ENCODE measurements at regions not wholly inside any gene's neighbourhood (a gene's known extent, or its start where the extent isn't known, plus 50 kb on each side); places are given as distances from the start of the nearest gene placed in this dataset.

- no peak for TF ChIP-seq CTCF (IDR thresholded peaks at IDR 0.05; ENCODE audit: low read depth, low read length)
- H3K27ac ChIP-seq (ENCODE audit: low read depth, low read length), result no peak overlapping the region
- POLR2A ChIA-PET, result no interaction called here
Observed at GRCh38 chr11:79617561-79617960, 176.7 kb upstream of the TENM4 start.

GRCh38 chr11:79616392-79616851 is 175.6 kb upstream of the TENM4 start:
- H3K9me3 ChIP-seq (ENCODE audit: control insufficient read depth, insufficient read depth, low read length), result no peaks in the 10 kb centered on the region
- TF ChIP-seq CTCF (IDR thresholded peaks at IDR 0.05; ENCODE audit: low read depth, low read length), result no peak
- H3K27ac ChIP-seq (ENCODE audit: low read depth, low read length), result no peak overlapping the region
- no peak overlapping the region for H3K4me3 ChIP-seq (ENCODE audit: low read depth, low read length)
- DNase-seq (ENCODE audit: low read depth, low spot score), result no peak
- ChIA-PET POLR2A (no interaction called here), CTCF (no interaction called here)
- peaks cover 2% of the 10 kb centered on the region for H3K27me3 ChIP-seq (ENCODE audit: control insufficient read depth, insufficient read depth, low read length)

More at GRCh38 chr11:79617561-79617960, 176.7 kb upstream of the TENM4 start:
- Histone ChIP-seq H3K27me3 (ENCODE audit: control insufficient read depth, insufficient read depth, low read length) (peaks cover 2% of the 10 kb centered on the region), H3K9me3 (ENCODE audit: control insufficient read depth, insufficient read depth, low read length) (no peaks in the 10 kb centered on the region), H3K4me3 (ENCODE audit: low read depth, low read length) (no peak overlapping the region)
- no peak for DNase-seq (ENCODE audit: low read depth, low spot score)
- CTCF ChIA-PET, result no interaction called here

GRCh38 chr11:79615425-79615824 is 174.6 kb upstream of the TENM4 start:
- Histone ChIP-seq H3K4me3 (ENCODE audit: low read depth, low read length) (no peak overlapping the region), H3K27me3 (ENCODE audit: control insufficient read depth, insufficient read depth, low read length) (peaks cover 2% of the 10 kb centered on the region), H3K27ac (ENCODE audit: low read depth, low read length) (no peak overlapping the region), H3K9me3 (ENCODE audit: control insufficient read depth, insufficient read depth, low read length) (no peaks in the 10 kb centered on the region)
- DNase-seq (ENCODE audit: low read depth, low spot score), result no peak
- ChIA-PET CTCF (no interaction called here), POLR2A (no interaction called here)
- TF ChIP-seq CTCF (IDR thresholded peaks at IDR 0.05; ENCODE audit: low read depth, low read length), result no peak

GRCh38 chr11:79610678-79611077 is 169.8 kb upstream of the TENM4 start:
- Histone ChIP-seq H3K9me3 (ENCODE audit: control insufficient read depth, insufficient read depth, low read length) (no peaks in the 10 kb centered on the region), H3K27ac (ENCODE audit: low read depth, low read length) (no peak overlapping the region), H3K4me3 (ENCODE audit: low read depth, low read length) (no peak overlapping the region), H3K27me3 (ENCODE audit: control insufficient read depth, insufficient read depth, low read length) (peaks cover 2% of the 10 kb centered on the region)
- CTCF ChIA-PET, result no interaction called here
- POLR2A ChIA-PET, result no interaction called here
- DNase-seq (ENCODE audit: low read depth, low spot score), result no peak
- peak; percentile 23; the same call in 1 of the 2 replicates for TF ChIP-seq CTCF (IDR thresholded peaks at IDR 0.05; ENCODE audit: low read depth, low read length)

- no peak overlapping the region for H3K4me3 ChIP-seq (ENCODE audit: low read depth, low read length)
- CTCF ChIA-PET, result no interaction called here
- DNase-seq (ENCODE audit: low read depth, low spot score), result no peak
- H3K27ac ChIP-seq (ENCODE audit: low read depth, low read length), result no peak overlapping the region
- H3K9me3 ChIP-seq (ENCODE audit: control insufficient read depth, insufficient read depth, low read length), result no peaks in the 10 kb centered on the region
- POLR2A ChIA-PET, result no interaction called here
- TF ChIP-seq CTCF (IDR thresholded peaks at IDR 0.05; ENCODE audit: low read depth, low read length), result no peak
- H3K27me3 ChIP-seq (ENCODE audit: control insufficient read depth, insufficient read depth, low read length), result peaks cover 2% of the 10 kb centered on the region
Observed at GRCh38 chr11:79610139-79610538, 169.3 kb upstream of the TENM4 start.
